ENCODE measurements at regions not wholly inside any gene's neighbourhood (a gene's known extent, or its start where the extent isn't known, plus 50 kb on each side); places are given as distances from the start of the nearest gene placed in this dataset.

DNA sequence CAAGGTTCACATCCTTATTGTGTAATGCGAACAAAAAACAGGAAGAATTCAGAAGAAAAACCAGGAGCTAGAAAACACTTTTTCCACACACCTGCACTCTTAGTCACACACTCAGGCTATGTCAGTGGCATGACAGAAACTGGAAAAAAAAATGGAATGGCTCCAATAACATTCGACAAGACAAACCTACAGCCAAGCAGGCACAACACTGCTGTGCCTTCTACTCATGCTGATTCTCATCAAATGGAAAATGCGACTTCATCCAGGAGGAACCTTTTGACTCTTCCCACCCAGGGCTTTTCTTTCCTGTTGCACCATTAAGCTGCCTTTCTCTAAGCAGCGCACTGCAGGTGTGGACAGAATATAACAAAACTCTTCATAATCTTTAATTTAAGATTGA is 163.2 kb upstream of the BTBD3 start:
- Histone ChIP-seq H4K91ac (ENCODE audit: insufficient read depth, low read depth, low read length) (no peak overlapping the region), H2BK120ac (ENCODE audit: low read depth, low read length) (no peak overlapping the region), H3K18ac (ENCODE audit: low read depth, low read length) (no peak overlapping the region), H3K23ac (ENCODE audit: low read depth, low read length) (no peak overlapping the region; the same call in 1 of the 2 replicates), H3K27ac (ENCODE audit: insufficient read depth, low read length) (no peak overlapping the region), H4K20me1 (ENCODE audit: insufficient read depth, low read length) (no peaks in the 10 kb centered on the region), H2AK5ac (ENCODE audit: low read depth, low read length) (no peak overlapping the region), H3K9me3 (ENCODE audit: control insufficient read depth, insufficient read depth, low read length) (peaks cover 2% of the 10 kb centered on the region; the same call in 1 of the 2 replicates), H4K5ac (ENCODE audit: low read depth, low read length) (no peak overlapping the region), H3K9ac (ENCODE audit: low read depth, low read length) (no peak overlapping the region), H3K27me3 (ENCODE audit: control insufficient read depth, insufficient read depth, low read length) (no peaks in the 10 kb centered on the region), H3K14ac (replicated peaks; ENCODE audit: low read depth, low read length) (no peak overlapping the region), H3K4me3 (ENCODE audit: insufficient read depth, low read depth, low read length) (no peak overlapping the region), H4K8ac (ENCODE audit: low read depth in 2 of 2, low read length in 2 of 2) (no peak overlapping the region), H3K79me1 (ENCODE audit: low read depth in 1 of 2, low read length in 2 of 2) (no peaks in the 10 kb centered on the region), H3K4ac (ENCODE audit: low read depth, low read length) (no peak overlapping the region), H3K56ac (ENCODE audit: extremely low read depth, insufficient read depth, low read length) (no peak overlapping the region), H2AK9ac (replicated peaks; ENCODE audit: low read depth, low read length, poor library complexity) (no peak overlapping the region), H3K4me2 (ENCODE audit: low read depth, low read length) (no peak overlapping the region), H3K9me1 (ENCODE audit: insufficient read depth, low read length) (no peaks in the 10 kb centered on the region), H2BK5ac (ENCODE audit: low read depth, low read length, poor library complexity, severe bottlenecking) (no peak overlapping the region), H2AFZ (replicated peaks; ENCODE audit: low read length, poor library complexity) (no peak overlapping the region), H2BK20ac (ENCODE audit: low read depth, low read length) (0 out of 2 replicates have a peak overlapping the region, but pooled peaks have one; percentile 5), H3K36me3 (ENCODE audit: control insufficient read depth, insufficient read depth, low read length) (no peaks in the 10 kb centered on the region), H2BK15ac (ENCODE audit: low read depth, low read length) (no peak overlapping the region), H3K4me1 (ENCODE audit: control insufficient read depth, insufficient read depth, low read length) (no peaks in the 10 kb centered on the region)
- intact Hi-C loops (cut with micrococcal nuclease) (no loop called here), dilution Hi-C loops (cut with HindIII; ENCODE audit: low sequenced_read_pairs, unreplicated experiment) (no loop called here), in situ Hi-C loops (cut with MboI; ENCODE audit: low sequenced_read_pairs) (no loop called here)
- ChIA-PET POLR2A (ENCODE audit: unreplicated experiment) (no interaction called here), CTCF (no interaction called here)
- TF ChIP-seq POLR2A (IDR thresholded peaks at IDR 0.05; ENCODE audit: low read depth, low read length) (no peak), FOS (IDR thresholded peaks at IDR 0.05; ENCODE audit: low read depth, low read length) (no peak), CEBPB (IDR thresholded peaks at IDR 0.05; ENCODE audit: low read depth, low read length) (no peak), MAFK (IDR thresholded peaks at IDR 0.05; ENCODE audit: low read depth, low read length) (no peak), BHLHE40 (IDR thresholded peaks at IDR 0.05; ENCODE audit: low read depth, low read length) (no peak), RAD21 (IDR thresholded peaks at IDR 0.05; ENCODE audit: low read length) (no peak), SMC3 (IDR thresholded peaks at IDR 0.05; ENCODE audit: low read depth, low read length) (no peak), NFE2L2 (IDR thresholded peaks at IDR 0.05; ENCODE audit: low read depth, low read length) (no peak), RFX5 (IDR thresholded peaks at IDR 0.05; ENCODE audit: low read depth, low read length) (no peak), CHD1 (IDR thresholded peaks at IDR 0.05; ENCODE audit: low read depth, low read length) (no peak), MAZ (IDR thresholded peaks at IDR 0.05; ENCODE audit: borderline replicate concordance, low read depth, low read length) (no peak), MXI1 (IDR thresholded peaks at IDR 0.05; ENCODE audit: borderline replicate concordance, low read depth, low read length) (no peak), RCOR1 (IDR thresholded peaks at IDR 0.05; ENCODE audit: insufficient replicate concordance, low read length) (no peak)
- TF ChIP-seq, protein P1, sequence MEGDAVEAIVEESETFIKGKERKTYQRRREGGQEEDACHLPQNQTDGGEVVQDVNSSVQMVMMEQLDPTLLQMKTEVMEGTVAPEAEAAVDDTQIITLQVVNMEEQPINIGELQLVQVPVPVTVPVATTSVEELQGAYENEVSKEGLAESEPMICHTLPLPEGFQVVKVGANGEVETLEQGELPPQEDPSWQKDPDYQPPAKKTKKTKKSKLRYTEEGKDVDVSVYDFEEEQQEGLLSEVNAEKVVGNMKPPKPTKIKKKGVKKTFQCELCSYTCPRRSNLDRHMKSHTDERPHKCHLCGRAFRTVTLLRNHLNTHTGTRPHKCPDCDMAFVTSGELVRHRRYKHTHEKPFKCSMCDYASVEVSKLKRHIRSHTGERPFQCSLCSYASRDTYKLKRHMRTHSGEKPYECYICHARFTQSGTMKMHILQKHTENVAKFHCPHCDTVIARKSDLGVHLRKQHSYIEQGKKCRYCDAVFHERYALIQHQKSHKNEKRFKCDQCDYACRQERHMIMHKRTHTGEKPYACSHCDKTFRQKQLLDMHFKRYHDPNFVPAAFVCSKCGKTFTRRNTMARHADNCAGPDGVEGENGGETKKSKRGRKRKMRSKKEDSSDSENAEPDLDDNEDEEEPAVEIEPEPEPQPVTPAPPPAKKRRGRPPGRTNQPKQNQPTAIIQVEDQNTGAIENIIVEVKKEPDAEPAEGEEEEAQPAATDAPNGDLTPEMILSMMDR (conservative IDR thresholded peaks at IDR 0.05; ENCODE audit: low read depth, low read length): no peak
- TF ChIP-seq, protein P2, sequence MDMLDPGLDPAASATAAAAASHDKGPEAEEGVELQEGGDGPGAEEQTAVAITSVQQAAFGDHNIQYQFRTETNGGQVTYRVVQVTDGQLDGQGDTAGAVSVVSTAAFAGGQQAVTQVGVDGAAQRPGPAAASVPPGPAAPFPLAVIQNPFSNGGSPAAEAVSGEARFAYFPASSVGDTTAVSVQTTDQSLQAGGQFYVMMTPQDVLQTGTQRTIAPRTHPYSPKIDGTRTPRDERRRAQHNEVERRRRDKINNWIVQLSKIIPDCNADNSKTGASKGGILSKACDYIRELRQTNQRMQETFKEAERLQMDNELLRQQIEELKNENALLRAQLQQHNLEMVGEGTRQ (IDR thresholded peaks at IDR 0.05; ENCODE audit: low read depth, low read length): no peak
- TF ChIP-seq, protein P3, sequence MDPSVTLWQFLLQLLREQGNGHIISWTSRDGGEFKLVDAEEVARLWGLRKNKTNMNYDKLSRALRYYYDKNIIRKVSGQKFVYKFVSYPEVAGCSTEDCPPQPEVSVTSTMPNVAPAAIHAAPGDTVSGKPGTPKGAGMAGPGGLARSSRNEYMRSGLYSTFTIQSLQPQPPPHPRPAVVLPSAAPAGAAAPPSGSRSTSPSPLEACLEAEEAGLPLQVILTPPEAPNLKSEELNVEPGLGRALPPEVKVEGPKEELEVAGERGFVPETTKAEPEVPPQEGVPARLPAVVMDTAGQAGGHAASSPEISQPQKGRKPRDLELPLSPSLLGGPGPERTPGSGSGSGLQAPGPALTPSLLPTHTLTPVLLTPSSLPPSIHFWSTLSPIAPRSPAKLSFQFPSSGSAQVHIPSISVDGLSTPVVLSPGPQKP (IDR thresholded peaks at IDR 0.05; ENCODE audit: borderline replicate concordance, low read depth, low read length): no peak
- no peak for DNase-seq
- no peak for ATAC-seq (ENCODE audit: low read depth)
- BruUV-seq (replicated peaks): no TSS peak
- WGBS, 2 experiments (ENCODE audit: extremely low coverage in 2 of 2, insufficient read length in 1 of 2): no CpG with 5 or more reads among the region's 4 CpGs
